ENCODE measurements at regions not wholly inside any gene's neighbourhood (a gene's known extent, or its start where the extent isn't known, plus 50 kb on each side); places are given as distances from the start of the nearest gene placed in this dataset.

DNA sequence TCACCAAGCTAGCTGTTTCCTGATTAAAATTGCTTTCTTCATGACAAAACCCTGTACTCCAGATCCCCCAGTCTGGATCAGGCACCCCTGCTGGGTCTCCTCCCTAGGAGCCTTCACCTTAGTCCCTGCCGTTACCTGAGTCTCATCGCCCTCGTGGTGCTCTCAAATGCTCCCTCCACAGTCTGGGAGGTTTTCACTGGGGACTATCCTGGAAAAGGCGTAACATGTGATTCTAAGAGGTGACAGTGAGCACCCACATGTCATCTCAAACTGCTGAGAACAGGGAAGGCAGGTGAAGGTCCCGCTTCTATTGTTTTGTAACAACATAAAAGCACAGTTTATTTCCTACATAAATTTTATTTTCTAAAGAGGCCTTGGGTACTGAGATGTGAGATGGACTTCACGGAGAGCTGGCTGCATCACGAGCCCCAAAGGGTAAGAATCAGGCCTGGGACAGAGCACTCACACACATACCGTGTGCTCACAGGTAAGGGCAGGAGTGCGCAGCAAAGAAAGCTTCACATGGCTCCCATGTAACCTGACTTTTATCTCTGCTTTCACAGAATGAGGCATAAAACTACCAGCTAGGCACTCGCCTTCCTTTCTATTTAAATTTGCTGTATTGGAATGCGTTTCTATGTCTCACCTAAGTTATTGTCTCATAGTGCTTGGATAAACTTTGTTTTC, 531.5 kb downstream of the RNF144A start:
- H3K27ac Mint-ChIP-seq: no peak overlapping the region
- H3K4me3 Mint-ChIP-seq: no peak overlapping the region
- TF ChIP-seq, protein P1, sequence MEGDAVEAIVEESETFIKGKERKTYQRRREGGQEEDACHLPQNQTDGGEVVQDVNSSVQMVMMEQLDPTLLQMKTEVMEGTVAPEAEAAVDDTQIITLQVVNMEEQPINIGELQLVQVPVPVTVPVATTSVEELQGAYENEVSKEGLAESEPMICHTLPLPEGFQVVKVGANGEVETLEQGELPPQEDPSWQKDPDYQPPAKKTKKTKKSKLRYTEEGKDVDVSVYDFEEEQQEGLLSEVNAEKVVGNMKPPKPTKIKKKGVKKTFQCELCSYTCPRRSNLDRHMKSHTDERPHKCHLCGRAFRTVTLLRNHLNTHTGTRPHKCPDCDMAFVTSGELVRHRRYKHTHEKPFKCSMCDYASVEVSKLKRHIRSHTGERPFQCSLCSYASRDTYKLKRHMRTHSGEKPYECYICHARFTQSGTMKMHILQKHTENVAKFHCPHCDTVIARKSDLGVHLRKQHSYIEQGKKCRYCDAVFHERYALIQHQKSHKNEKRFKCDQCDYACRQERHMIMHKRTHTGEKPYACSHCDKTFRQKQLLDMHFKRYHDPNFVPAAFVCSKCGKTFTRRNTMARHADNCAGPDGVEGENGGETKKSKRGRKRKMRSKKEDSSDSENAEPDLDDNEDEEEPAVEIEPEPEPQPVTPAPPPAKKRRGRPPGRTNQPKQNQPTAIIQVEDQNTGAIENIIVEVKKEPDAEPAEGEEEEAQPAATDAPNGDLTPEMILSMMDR (IDR thresholded peaks at IDR 0.05; ENCODE audit: unreplicated experiment in 3 of 3): no peak

DNA sequence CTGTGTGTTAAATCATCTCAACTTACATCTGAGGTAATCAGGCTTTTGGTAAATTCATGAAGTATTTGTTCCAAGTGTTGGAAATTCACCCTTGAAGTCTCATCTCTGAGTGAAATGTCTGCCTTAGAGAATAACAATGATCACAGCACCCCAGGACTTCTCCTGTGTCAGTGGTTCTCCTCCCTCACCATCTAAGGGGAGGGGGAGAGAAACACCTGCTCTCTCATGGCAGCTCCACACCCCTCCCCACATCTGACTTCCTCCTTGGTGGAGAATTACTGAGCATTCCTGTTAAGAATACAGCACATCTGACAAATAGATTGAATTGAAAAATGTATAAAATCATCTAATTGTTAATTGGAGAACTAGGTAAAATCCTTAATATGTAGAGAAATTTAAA, 532.1 kb downstream of the RNF144A start:
- TF ChIP-seq, protein P1 (IDR thresholded peaks at IDR 0.05; ENCODE audit: unreplicated experiment in 3 of 3): no peak
- H3K9me3 Mint-ChIP-seq: no peaks in the 10 kb centered on the region
- H3K4me1 Mint-ChIP-seq: no peaks in the 10 kb centered on the region
- H3K27me3 Mint-ChIP-seq (ENCODE audit: low read depth): peaks cover 7% of the 10 kb centered on the region
- no peak overlapping the region for H3K27ac Mint-ChIP-seq
- no peak overlapping the region for H3K4me3 Mint-ChIP-seq
- no peaks in the 10 kb centered on the region for H3K36me3 Mint-ChIP-seq (ENCODE audit: low read depth)

More for the DNA sequence above, 531.5 kb downstream of the RNF144A start:
- Mint-ChIP-seq H3K9me3 (no peaks in the 10 kb centered on the region), H3K4me1 (no peaks in the 10 kb centered on the region), H3K27me3 (ENCODE audit: low read depth) (peaks cover 9% of the 10 kb centered on the region), H3K36me3 (ENCODE audit: low read depth) (no peaks in the 10 kb centered on the region)

DNA sequence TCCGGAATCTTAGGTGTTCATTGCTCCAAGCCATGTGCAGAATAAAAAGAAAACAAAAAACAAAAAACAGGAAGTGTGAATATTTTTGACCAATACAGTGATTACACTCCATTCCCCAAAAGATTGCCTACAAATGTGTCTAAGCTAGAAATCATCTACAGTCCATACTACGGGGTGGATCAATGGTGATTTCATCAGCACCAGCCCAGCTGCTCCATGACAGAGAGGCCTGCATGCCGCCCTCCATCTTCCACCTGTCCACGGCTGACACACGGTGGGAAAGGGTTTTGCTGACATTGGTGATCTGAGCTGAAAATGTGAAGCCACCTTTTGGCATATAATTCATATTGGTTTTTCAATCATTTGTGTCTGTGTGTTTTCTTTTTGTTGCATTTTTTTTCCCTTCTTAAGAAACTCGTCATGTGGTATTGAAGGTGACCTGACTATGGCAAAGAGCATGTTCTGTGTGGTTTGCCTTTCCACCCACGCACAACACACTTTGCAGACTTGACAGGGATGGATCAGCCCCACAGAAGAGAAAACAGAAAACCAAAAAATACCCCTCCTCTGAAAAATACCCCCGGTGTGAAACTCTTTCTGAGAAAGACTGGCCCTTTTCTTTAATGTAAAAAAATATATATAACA, 533.1 kb downstream of the RNF144A start:
- Mint-ChIP-seq H3K4me1 (no peaks in the 10 kb centered on the region), H3K9me3 (no peaks in the 10 kb centered on the region), H3K27me3 (ENCODE audit: low read depth) (peaks cover 11% of the 10 kb centered on the region), H3K36me3 (ENCODE audit: low read depth) (no peaks in the 10 kb centered on the region), H3K4me3 (no peak overlapping the region), H3K27ac (no peak overlapping the region)
- TF ChIP-seq, protein P1 (IDR thresholded peaks at IDR 0.05; ENCODE audit: unreplicated experiment in 3 of 3): no peak

DNA sequence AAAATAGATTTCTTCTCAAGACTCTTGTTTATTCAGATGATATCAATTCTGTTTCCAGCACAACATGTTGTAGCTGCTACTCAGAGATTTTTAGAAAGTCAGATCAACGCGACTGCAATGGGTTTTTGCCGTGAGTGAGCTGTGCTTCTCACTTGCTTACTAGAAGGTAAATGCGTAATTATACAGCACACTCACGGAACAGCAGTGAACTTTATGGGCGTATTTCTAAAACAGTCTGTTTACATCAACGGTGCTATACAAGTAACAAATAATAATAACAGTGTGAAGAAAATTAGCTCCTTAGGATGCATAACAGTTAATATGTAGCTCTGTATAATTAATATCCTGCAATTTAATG, 533.6 kb downstream of the RNF144A start:
- Mint-ChIP-seq H3K4me1 (no peaks in the 10 kb centered on the region), H3K36me3 (ENCODE audit: low read depth) (no peaks in the 10 kb centered on the region), H3K27me3 (ENCODE audit: low read depth) (peaks cover 8% of the 10 kb centered on the region), H3K4me3 (no peak overlapping the region), H3K27ac (no peak overlapping the region), H3K9me3 (no peaks in the 10 kb centered on the region)
- TF ChIP-seq, protein P1 (IDR thresholded peaks at IDR 0.05; ENCODE audit: unreplicated experiment in 3 of 3): no peak

DNA sequence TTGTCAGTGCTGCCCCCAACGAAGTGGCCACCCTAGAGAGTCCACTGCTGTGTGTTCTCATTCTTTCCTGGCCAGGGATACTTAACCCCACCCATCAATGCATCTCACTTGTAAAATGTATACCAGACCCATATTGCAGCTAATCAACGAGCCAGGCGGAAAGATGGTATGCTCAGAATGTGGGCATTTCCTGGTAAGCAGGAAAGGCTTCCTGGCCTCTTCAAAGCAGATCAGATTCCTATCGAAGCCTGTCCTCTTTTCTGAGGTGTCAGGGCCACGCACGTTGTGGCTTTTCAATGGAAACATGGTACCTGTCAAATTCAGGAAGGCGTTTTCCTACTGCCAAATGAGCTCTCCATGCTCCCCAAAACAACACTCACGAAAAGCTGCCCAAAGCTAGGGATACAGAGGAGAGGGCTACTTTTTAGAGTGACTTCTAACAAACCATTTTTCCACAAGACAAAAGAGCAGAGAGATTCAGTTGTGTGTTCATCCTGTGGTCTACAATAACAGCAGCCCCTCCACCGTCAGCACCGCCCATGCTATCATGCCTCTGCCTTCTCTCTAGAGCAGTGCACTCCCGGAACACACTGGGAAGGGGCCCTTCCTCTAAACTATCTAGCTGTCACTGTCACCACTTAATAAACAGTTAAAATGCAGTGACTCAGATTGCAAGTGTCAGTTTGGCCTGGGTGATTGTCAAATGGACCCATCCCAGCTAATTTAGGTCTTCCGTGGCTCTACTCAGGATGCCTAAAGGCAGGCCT, 535.1 kb downstream of the RNF144A start:
- Mint-ChIP-seq H3K27me3 (ENCODE audit: low read depth) (peaks cover 8% of the 10 kb centered on the region), H3K9me3 (no peaks in the 10 kb centered on the region), H3K27ac (no peak overlapping the region)

More for the DNA sequence above, 535.1 kb downstream of the RNF144A start:
- H3K36me3 Mint-ChIP-seq (ENCODE audit: low read depth): no peaks in the 10 kb centered on the region
- H3K4me1 Mint-ChIP-seq: no peaks in the 10 kb centered on the region
- no peak overlapping the region for H3K4me3 Mint-ChIP-seq
- TF ChIP-seq, protein P1 (IDR thresholded peaks at IDR 0.05; ENCODE audit: unreplicated experiment in 3 of 3): no peak

Measured in nephron (organoid).